Spleen (tissue), 11 donors: ENCODE measurements at regions not wholly inside any gene's neighbourhood (a gene's known extent, or its start where the extent isn't known, plus 50 kb on each side); places are given as distances from the start of the nearest gene placed in this dataset.
A peak's percentile ranks its signal among the peaks of the same experiment; 100 is the strongest.

ENCODE experiments used
- DNase-seq: peaks from one replicate; pipeline ENCODE4 v3.0.0-alpha.2; 2020
- H3K27ac ChIP-seq, 8 donors: fragments of 200-600 bp; sonication (generic) in 7 of 8; 1 replicate in 4 of 8; 2 replicates in 4 of 8; pipeline versions ENCODE4 v1.5.0 to v1.8.0; 2016 to 2021; ENCODE audit warnings: inconsistent platforms in 4 of 8, mild to moderate bottlenecking in 4 of 8, moderate library complexity in 1 of 8
- H3K27me3 ChIP-seq, 7 donors: fragments of 200-600 bp; sonication (generic) in 6 of 7; replicated peaks in 1 of 7; 1 replicate in 4 of 7; 2 replicates in 3 of 7; pipeline versions ENCODE4 v1.5.0 to v1.8.0; 2016 to 2021; ENCODE audit warnings: inconsistent platforms in 3 of 7, mild to moderate bottlenecking in 1 of 7
- H3K36me3 ChIP-seq, 6 donors: fragments of 200-600 bp; sonication (generic) in 5 of 6; 1 replicate in 4 of 6; 2 replicates in 2 of 6; pipeline versions ENCODE4 v1.5.0 to v1.8.0; 2016 to 2021; ENCODE audit warnings: inconsistent platforms in 2 of 6
- H3K4me1 ChIP-seq, 6 donors: fragments of 200-600 bp; sonication (generic) in 5 of 6; 1 replicate in 3 of 6; 2 replicates in 3 of 6; pipeline versions ENCODE4 v1.5.0 to v1.8.0; 2016 to 2021; ENCODE audit warnings: inconsistent platforms in 3 of 6
- H3K4me3 ChIP-seq, 8 donors: fragments of 200-600 bp; sonication (generic) in 7 of 8; 1 replicate in 4 of 8; 2 replicates in 4 of 8; pipeline versions ENCODE4 v1.5.0 to v1.8.0; 2016 to 2021; ENCODE audit warnings: inconsistent platforms in 4 of 8, mild to moderate bottlenecking in 4 of 8, moderate library complexity in 2 of 8
- H3K9me3 ChIP-seq, 8 donors: fragments of 200-600 bp; sonication (generic) in 7 of 8; 1 replicate in 4 of 8; 2 replicates in 4 of 8; pipeline versions ENCODE4 v1.5.0 to v1.8.0; 2016 to 2021; ENCODE audit warnings: inconsistent platforms in 4 of 8
- CTCF ChIP-seq, 11 experiments: fragments of 200-600 bp in 7 of 11; fragments of 450-650 bp in 4 of 11; sonication (generic) in 4 of 11; IDR thresholded peaks in 8 of 11; conservative IDR thresholded peaks in 3 of 11; 1 replicate in 7 of 11; 2 replicates in 4 of 11; pipeline versions ENCODE4 v1.4.0 to v1.8.0; 2016 to 2021; ENCODE audit warnings: antibody characterized with exemption in 11 of 11, inconsistent platforms in 4 of 11, mild to moderate bottlenecking in 1 of 11
- POLR2A ChIP-seq, 3 donors: fragments of 450-650 bp; IDR thresholded peaks; one replicate each; pipeline ENCODE4 v1.5.1; 2017; ENCODE audit warnings: antibody characterized with exemption in 3 of 3, mild to moderate bottlenecking in 1 of 3
- POLR2AphosphoS5 ChIP-seq, 3 donors: sonication (generic); formaldehyde crosslinking; IDR thresholded peaks; one replicate each; pipeline ENCODE4 v1.5.1; 2017; ENCODE audit warnings: antibody characterized with exemption in 3 of 3
- WGBS, 5 donors: extraction: QIAGEN DNeasy Blood & Tissue Kit in 3 of 5; methylation state at CpG; one replicate each; pipeline versions ENCODE4 v1.1.5 to v1.1.7; 2013 to 2018; 5-methylcytosine and 5-hydroxymethylcytosine counted together
- intact Hi-C: fragments of 100-400 bp; cut with DNase I; formaldehyde crosslinking; loops from one replicate; pipeline ENCODE4 v1.15.0; 2023; ENCODE audit warnings: low total_unique reads
- donor health status: healthy with polysubstance abuse.
- donor health status: DM: no; HTN: no; CAD: no; lungs with moderate emphysema.
- donor health status: DM: no; HTN: no; CAD: no.
- donor health status: Bipolar disorder and iron deficiency.
- donor health status: healthy.
- donor health status: DM: no; HTN: no; CAD: no.
- donor health status: DM: yes; HTN: yes; CAD: no.

GRCh38 chr18:60007661-60008060 is 107.9 kb downstream of the PMAIP1 start:
- peaks cover 0 to 4% (median 0%) of the 10 kb centered on the region in 8 donors for H3K9me3 ChIP-seq
- 55 to 75% (median 68%) methylated on average over 2 of the region's 2 CpGs for WGBS, 5 donors
- no peaks in the 10 kb centered on the region for H3K36me3 ChIP-seq
- no peak overlapping the region for H3K27ac ChIP-seq
- no peak for TF ChIP-seq POLR2AphosphoS5 (IDR thresholded peaks at IDR 0.05)
- no peak for TF ChIP-seq CTCF (IDR thresholded peaks at IDR 0.05 in 8 of 11, conservative IDR thresholded peaks at IDR 0.05 in 3 of 11)
- no peak for TF ChIP-seq POLR2A (IDR thresholded peaks at IDR 0.05)
- intact Hi-C loops = no loop called here
- peaks cover 0 to 21% (median 0%) of the 10 kb centered on the region in 7 donors for H3K27me3 ChIP-seq
- DNase-seq = no peak
- H3K4me1 ChIP-seq = no peaks in the 10 kb centered on the region
- no peak overlapping the region for H3K4me3 ChIP-seq

GRCh38 chr18:60003610-60004185 is 103.9 kb downstream of the PMAIP1 start:
- H3K27me3 ChIP-seq = peaks cover 0 to 13% (median 0%) of the 10 kb centered on the region in 7 donors
- H3K9me3 ChIP-seq = peaks cover 0 to 11% (median 2%) of the 10 kb centered on the region in 8 donors
- no peaks in the 10 kb centered on the region for H3K4me1 ChIP-seq
- H3K36me3 ChIP-seq = no peaks in the 10 kb centered on the region
- 92 to 97% (median 94%) methylated on average over 8 to 16 of the region's 16 CpGs for WGBS, 5 donors
- H3K27ac ChIP-seq = no peak overlapping the region
- H3K4me3 ChIP-seq = no peak overlapping the region
- TF ChIP-seq POLR2AphosphoS5 (IDR thresholded peaks at IDR 0.05) = no peak
- no peak for TF ChIP-seq POLR2A (IDR thresholded peaks at IDR 0.05)
- TF ChIP-seq CTCF (IDR thresholded peaks at IDR 0.05 in 8 of 11, conservative IDR thresholded peaks at IDR 0.05 in 3 of 11) = no peak
- intact Hi-C loops = no loop called here
- DNase-seq = no peak

DNA sequence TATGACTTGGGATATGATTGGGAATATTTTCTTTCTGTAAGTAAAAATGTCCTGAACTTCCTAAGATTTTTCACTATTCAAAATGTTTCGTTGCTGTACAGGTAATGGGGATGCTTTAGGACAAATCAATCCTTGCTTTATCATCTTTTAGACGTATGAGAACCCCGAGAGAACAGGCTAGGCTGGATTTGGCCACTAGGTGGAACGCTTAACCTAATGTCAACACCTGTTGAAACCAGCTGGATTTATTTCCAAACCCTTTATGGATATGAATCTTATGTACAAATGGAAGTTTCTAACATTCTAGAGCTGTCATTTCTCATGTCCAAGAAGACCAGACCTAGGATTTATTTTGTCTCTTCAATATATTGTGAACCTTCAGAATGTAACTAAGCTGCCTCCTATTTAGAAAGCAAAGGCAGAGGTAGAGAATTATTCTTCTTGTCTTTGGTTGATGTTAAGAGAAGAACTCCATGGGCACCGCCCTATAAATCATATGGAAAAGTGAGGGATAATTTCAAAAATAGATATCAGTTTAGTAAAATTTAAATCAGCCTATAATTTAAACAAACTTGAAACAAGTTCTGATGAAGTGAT is 96.7 kb downstream of the PMAIP1 start:
- Histone ChIP-seq H3K4me1 (no peaks in the 10 kb centered on the region), H3K4me3 (no peak overlapping the region), H3K9me3 (peaks cover 0 to 11% (median 2%) of the 10 kb centered on the region in 8 donors), H3K36me3 (no peaks in the 10 kb centered on the region), H3K27me3 (peaks cover 0 to 28% (median 0%) of the 10 kb centered on the region in 7 donors), H3K27ac (no peak overlapping the region)
- WGBS, 5 donors = 10 to 21% (median 13%) methylated on average over 5 of the region's 5 CpGs
- DNase-seq = no peak
- intact Hi-C loops = no loop called here
- no peak for TF ChIP-seq POLR2AphosphoS5 (IDR thresholded peaks at IDR 0.05)
- TF ChIP-seq CTCF (IDR thresholded peaks at IDR 0.05 in 8 of 11, conservative IDR thresholded peaks at IDR 0.05 in 3 of 11) = peak in 7 of 11 experiments; percentile 19 to 39 (median 36)
- TF ChIP-seq POLR2A (IDR thresholded peaks at IDR 0.05) = no peak

DNA sequence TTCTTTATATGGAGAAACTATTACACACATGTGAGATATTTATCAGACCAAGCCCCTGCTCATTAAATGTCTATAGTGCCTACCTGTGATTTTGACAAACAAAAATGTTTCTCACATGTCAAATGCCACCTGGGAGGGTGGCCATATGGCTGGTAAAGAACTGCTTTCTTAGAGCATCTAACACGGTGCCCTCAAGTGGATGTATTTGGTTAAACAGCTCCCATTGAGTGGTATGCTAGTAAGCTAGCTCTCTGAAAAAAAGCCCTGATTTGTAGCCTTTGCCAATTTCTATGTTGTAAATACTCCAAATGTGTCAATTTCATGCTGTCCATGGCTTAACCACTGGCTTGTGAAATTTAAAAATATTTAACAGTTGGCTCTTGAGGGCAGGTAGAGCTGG is 94.6 kb downstream of the PMAIP1 start:
- DNase-seq = no peak
- intact Hi-C loops = loop anchor here (5.0 kb wide), 1 partner anchor 553 kb away; no protein-coding TSS in a partner anchor
- Histone ChIP-seq H3K36me3 (no peaks in the 10 kb centered on the region), H3K4me1 (no peaks in the 10 kb centered on the region), H3K27ac (no peak overlapping the region), H3K27me3 (peaks cover 0 to 27% (median 0%) of the 10 kb centered on the region in 7 donors), H3K9me3 (no peaks in the 10 kb centered on the region), H3K4me3 (no peak overlapping the region)
- 0 to 50% (median 3%) methylated on average over 1 of the region's 1 CpG for WGBS, 5 donors
- TF ChIP-seq POLR2AphosphoS5 (IDR thresholded peaks at IDR 0.05) (no peak), POLR2A (IDR thresholded peaks at IDR 0.05) (no peak), CTCF (IDR thresholded peaks at IDR 0.05 in 8 of 11, conservative IDR thresholded peaks at IDR 0.05 in 3 of 11) (no peak)
